ENCODE measurements at regions not wholly inside any gene's neighbourhood (a gene's known extent, or its start where the extent isn't known, plus 50 kb on each side); places are given as distances from the start of the nearest gene placed in this dataset.

DNA sequence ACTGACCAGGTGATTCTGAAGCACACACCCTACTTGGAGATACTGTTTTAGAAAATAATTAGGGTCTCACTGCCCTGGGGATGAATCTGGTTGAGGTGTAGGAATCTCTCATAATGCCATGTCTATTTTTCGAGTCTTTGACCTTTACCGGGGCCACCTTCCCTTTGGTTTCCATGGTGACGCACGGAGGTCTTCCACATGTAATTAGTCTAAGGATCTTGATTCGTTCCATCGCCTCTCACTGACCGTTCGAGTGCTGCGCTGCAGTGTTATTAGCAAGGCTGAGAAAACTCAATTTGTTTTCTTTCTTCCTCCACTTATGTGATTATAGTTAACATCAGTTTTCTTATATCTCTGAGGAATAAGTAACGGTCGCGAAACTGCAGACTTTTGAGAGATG lies 144.3 kb upstream of the SPACA1 start:
- TF ChIP-seq, protein P1, sequence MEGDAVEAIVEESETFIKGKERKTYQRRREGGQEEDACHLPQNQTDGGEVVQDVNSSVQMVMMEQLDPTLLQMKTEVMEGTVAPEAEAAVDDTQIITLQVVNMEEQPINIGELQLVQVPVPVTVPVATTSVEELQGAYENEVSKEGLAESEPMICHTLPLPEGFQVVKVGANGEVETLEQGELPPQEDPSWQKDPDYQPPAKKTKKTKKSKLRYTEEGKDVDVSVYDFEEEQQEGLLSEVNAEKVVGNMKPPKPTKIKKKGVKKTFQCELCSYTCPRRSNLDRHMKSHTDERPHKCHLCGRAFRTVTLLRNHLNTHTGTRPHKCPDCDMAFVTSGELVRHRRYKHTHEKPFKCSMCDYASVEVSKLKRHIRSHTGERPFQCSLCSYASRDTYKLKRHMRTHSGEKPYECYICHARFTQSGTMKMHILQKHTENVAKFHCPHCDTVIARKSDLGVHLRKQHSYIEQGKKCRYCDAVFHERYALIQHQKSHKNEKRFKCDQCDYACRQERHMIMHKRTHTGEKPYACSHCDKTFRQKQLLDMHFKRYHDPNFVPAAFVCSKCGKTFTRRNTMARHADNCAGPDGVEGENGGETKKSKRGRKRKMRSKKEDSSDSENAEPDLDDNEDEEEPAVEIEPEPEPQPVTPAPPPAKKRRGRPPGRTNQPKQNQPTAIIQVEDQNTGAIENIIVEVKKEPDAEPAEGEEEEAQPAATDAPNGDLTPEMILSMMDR (IDR thresholded peaks at IDR 0.05) = no peak
- no peak for TF ChIP-seq POLR2A (IDR thresholded peaks at IDR 0.05)

Measured in thyroid gland (tissue), 4 donors.